ENCODE measurements at regions not wholly inside any gene's neighbourhood (a gene's known extent, or its start where the extent isn't known, plus 50 kb on each side); places are given as distances from the start of the nearest gene placed in this dataset.

GRCh38 chr7:156368053-156368843 lies 272.3 kb upstream of the RNF32 start:
- TF ChIP-seq POLR2AphosphoS5 (IDR thresholded peaks at IDR 0.05; ENCODE audit: low read depth, low read length) (no peak), POLR2A (IDR thresholded peaks at IDR 0.05; ENCODE audit: low read depth, low read length) (no peak), TAF1 (IDR thresholded peaks at IDR 0.05; ENCODE audit: borderline replicate concordance, low read depth, low read length) (no peak)

Measured in GM12892 (cell line).